Osteocyte (in vitro differentiated cells): ENCODE measurements at regions not wholly inside any gene's neighbourhood (a gene's known extent, or its start where the extent isn't known, plus 50 kb on each side); places are given as distances from the start of the nearest gene placed in this dataset.
A peak's percentile ranks its signal among the peaks of the same experiment; 100 is the strongest.
"Not testable (repeated sequence)": the region's sequence is repeated elsewhere in the genome, so short reads cannot be mapped to it uniquely, and the experiment has no call there.

Experiments used
- DNase-seq: peaks from one replicate; pipeline ENCODE4 v3.0.0; 2021; ENCODE audit warnings: mixed read lengths; ENCODE audit not compliant: unreplicated experiment; ENCODE audit errors: extremely low spot score
- H3K27ac Mint-ChIP-seq: one replicate; pipeline ENCODE4 v1.8.0; 2021; ENCODE audit warnings: mild to moderate bottlenecking, mixed read lengths; ENCODE audit not compliant: unreplicated experiment
- H3K27me3 Mint-ChIP-seq: one replicate; pipeline ENCODE4 v1.8.0; 2021; ENCODE audit warnings: mixed read lengths; ENCODE audit not compliant: unreplicated experiment
- H3K36me3 Mint-ChIP-seq: one replicate; pipeline ENCODE4 v1.8.0; 2021; ENCODE audit warnings: mixed read lengths; ENCODE audit not compliant: unreplicated experiment
- H3K4me1 Mint-ChIP-seq: one replicate; pipeline ENCODE4 v1.8.0; 2021; ENCODE audit warnings: mixed read lengths; ENCODE audit not compliant: unreplicated experiment
- H3K4me3 Mint-ChIP-seq: one replicate; pipeline ENCODE4 v1.8.0; 2021; ENCODE audit warnings: mild to moderate bottlenecking, moderate library complexity, mixed read lengths; ENCODE audit not compliant: unreplicated experiment
- H3K9me3 Mint-ChIP-seq: one replicate; pipeline ENCODE4 v1.8.0; 2021; ENCODE audit warnings: mixed read lengths; ENCODE audit not compliant: unreplicated experiment
- TF ChIP-seq, protein P1 (sequence below): fragments of 200-600 bp; sonication (generic); IDR thresholded peaks from 2 replicates; pipeline ENCODE4 v1.5.0; 2021; ENCODE audit warnings: antibody characterized with exemption, mild to moderate bottlenecking, moderate library complexity

DNA sequence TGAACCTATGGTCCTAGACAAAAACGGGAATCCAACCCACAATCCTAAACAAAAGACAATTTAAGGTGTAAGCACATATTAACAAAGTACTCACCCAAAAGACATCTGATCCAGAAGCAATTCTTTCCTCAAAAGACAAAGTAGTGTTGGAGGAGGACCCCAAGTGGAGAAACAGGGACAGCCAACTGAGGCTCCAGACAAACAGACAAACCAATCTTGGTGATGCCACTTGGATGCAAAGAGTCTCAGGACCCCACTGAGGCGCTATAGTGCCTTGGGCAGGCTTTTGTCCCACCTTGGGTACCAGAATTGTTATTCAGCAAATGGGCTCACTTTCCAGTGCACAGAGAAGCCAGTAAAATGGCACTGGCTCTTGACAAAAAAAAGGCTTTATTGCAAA lies 613.8 kb downstream of the DIPK2A start:
- peak overlapping the region; percentile 81 for H3K27ac Mint-ChIP-seq
- no peak for DNase-seq
- TF ChIP-seq, protein P1, sequence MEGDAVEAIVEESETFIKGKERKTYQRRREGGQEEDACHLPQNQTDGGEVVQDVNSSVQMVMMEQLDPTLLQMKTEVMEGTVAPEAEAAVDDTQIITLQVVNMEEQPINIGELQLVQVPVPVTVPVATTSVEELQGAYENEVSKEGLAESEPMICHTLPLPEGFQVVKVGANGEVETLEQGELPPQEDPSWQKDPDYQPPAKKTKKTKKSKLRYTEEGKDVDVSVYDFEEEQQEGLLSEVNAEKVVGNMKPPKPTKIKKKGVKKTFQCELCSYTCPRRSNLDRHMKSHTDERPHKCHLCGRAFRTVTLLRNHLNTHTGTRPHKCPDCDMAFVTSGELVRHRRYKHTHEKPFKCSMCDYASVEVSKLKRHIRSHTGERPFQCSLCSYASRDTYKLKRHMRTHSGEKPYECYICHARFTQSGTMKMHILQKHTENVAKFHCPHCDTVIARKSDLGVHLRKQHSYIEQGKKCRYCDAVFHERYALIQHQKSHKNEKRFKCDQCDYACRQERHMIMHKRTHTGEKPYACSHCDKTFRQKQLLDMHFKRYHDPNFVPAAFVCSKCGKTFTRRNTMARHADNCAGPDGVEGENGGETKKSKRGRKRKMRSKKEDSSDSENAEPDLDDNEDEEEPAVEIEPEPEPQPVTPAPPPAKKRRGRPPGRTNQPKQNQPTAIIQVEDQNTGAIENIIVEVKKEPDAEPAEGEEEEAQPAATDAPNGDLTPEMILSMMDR, result no peak

GRCh38 chr3:144585953-144586352 lies 614.3 kb downstream of the DIPK2A start:
- Mint-ChIP-seq H3K27ac (peak overlapping the region; percentile 81), H3K4me3 (no peak overlapping the region), H3K4me1 (peaks cover 17% of the 10 kb centered on the region), H3K36me3 (peaks cover 2% of the 10 kb centered on the region), H3K9me3 (peaks cover 17% of the 10 kb centered on the region), H3K27me3 (no peaks in the 10 kb centered on the region)
- DNase-seq, result no peak
- TF ChIP-seq, protein P1, result no peak

More for the DNA sequence above, 613.8 kb downstream of the DIPK2A start:
- Mint-ChIP-seq H3K9me3 (peaks cover 17% of the 10 kb centered on the region), H3K27me3 (no peaks in the 10 kb centered on the region), H3K4me3 (no peak overlapping the region), H3K36me3 (peaks cover 2% of the 10 kb centered on the region), H3K4me1 (peaks cover 12% of the 10 kb centered on the region)

DNA sequence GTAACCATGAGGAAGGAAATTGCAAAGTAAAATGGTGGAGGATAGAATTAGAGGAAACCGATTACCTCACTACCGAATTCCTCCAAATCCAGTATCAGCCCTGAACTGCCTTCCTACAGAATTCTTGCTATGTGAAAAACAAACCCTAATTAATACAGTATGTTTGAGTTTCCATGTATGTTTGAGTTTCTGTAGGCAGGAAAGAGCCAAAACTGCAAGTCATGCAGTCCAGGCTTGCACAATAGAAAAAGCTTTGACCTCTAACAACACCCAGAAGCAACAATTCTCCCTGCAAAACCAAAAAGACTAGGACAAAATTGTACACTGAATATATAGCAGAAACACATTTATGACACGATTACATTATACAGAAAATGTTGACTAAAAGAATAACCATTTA lies 614.8 kb downstream of the DIPK2A start:
- peaks cover 21% of the 10 kb centered on the region for H3K4me1 Mint-ChIP-seq
- peak overlapping the region; percentile 81 for H3K27ac Mint-ChIP-seq
- peaks cover 17% of the 10 kb centered on the region for H3K9me3 Mint-ChIP-seq
- H3K4me3 Mint-ChIP-seq, result no peak overlapping the region
- DNase-seq, result no peak
- H3K27me3 Mint-ChIP-seq, result no peaks in the 10 kb centered on the region
- TF ChIP-seq, protein P1, result no peak
- peaks cover 2% of the 10 kb centered on the region for H3K36me3 Mint-ChIP-seq

DNA sequence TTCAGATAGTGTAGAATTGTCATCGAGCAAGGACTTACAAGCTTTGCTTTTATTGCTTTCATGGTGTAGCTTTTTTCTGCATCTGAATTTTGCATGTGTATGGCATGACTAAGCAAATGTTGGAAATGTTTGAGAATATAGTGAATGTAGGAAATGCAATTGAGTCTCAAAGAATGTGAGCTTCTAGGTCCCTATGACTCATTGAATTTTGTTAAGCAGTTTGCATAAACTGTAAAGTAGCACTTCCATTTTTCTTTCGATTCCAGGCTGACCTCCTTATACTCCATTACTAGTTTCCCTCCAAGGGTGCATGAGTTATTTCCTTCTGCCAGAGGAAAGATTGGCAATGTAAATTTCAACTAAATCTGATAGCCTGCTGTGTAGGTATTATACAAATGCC lies 619.2 kb downstream of the DIPK2A start:
- TF ChIP-seq, protein P1, result no peak
- Mint-ChIP-seq H3K4me1 (peaks cover 30% of the 10 kb centered on the region), H3K27me3 (no peaks in the 10 kb centered on the region), H3K27ac (peak overlapping the region; percentile 92), H3K36me3 (no peaks in the 10 kb centered on the region), H3K4me3 (peak overlapping the region; percentile 67), H3K9me3 (peaks cover 5% of the 10 kb centered on the region)
- no peak for DNase-seq

DNA sequence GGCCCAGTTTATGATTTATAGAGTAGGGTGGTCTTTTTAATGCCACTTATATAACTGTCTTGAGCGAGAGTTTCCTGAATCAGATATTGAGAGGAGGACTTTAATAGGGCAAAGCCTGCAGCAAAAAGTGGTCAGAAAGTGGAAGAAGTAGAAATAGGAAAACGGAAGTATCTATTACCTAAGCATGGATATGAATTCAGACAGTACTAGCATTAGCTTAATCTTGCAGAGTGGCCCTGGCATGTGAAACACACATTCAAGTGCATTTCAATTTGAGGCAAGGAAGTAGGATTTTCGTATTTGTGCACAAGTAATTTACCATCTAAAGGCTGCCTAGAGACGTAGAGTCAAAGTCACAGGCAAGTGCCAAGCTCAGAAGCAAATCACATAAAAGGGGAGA lies 622.3 kb downstream of the DIPK2A start:
- Mint-ChIP-seq H3K4me3 (no peak overlapping the region), H3K4me1 (peaks cover 24% of the 10 kb centered on the region), H3K27me3 (no peaks in the 10 kb centered on the region), H3K36me3 (no peaks in the 10 kb centered on the region), H3K27ac (no peak overlapping the region), H3K9me3 (peaks cover 9% of the 10 kb centered on the region)
- no peak for DNase-seq
- TF ChIP-seq, protein P1, result no peak

DNA sequence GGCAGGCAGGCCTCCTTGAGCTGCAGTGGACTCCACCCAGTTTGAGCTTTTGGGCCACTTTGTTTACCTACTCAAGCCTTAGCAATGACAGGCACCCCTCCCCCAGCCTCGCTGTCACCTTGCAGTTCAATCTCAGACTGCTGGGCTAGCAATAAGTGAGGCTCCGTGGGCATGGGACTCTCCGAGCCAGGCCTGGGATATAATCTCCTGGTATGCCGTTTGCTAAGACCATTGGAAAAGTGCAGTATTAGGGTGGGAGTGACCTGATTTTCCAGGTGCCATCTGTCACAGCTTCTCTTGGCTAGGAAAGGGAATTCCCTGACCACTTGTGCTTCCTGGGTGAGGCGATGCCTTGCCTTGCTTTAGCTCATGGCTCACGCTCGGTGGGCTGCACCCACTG lies 648.6 kb downstream of the DIPK2A start:
- not testable (repeated sequence) for H3K27ac Mint-ChIP-seq, H3K4me1 Mint-ChIP-seq, H3K36me3 Mint-ChIP-seq, H3K27me3 Mint-ChIP-seq, H3K4me3 Mint-ChIP-seq, DNase-seq
- H3K9me3 Mint-ChIP-seq, result peaks cover 22% of the 10 kb centered on the region
